Lower lobe of right lung (tissue), 2 donors: ENCODE measurements at regions not wholly inside any gene's neighbourhood (a gene's known extent, or its start where the extent isn't known, plus 50 kb on each side); places are given as distances from the start of the nearest gene placed in this dataset.

Experiments used
- ATAC-seq, 2 donors: fragments of 200-7000 bp; cut with Tn5 transposase; one replicate each; pipeline ENCODE4 v1.9.1; 2020 to 2022; ENCODE audit warnings: mild to moderate bottlenecking in 2 of 2, moderate library complexity in 2 of 2
- DNase-seq: peaks from one replicate; pipeline ENCODE4 v3.0.0-alpha.2; 2020
- H3K27ac ChIP-seq: fragments of 200-600 bp; one replicate; pipeline ENCODE4 v1.8.0; 2022
- H3K27me3 ChIP-seq: fragments of 200-600 bp; one replicate; pipeline ENCODE4 v1.8.0; 2022; ENCODE audit warnings: low read depth
- H3K36me3 ChIP-seq: fragments of 200-600 bp; one replicate; pipeline ENCODE4 v1.8.0; 2022; ENCODE audit warnings: mild to moderate bottlenecking
- H3K4me1 ChIP-seq: fragments of 200-600 bp; one replicate; pipeline ENCODE4 v1.8.0; 2022
- H3K4me3 ChIP-seq: fragments of 200-600 bp; one replicate; pipeline ENCODE4 v1.8.0; 2022; ENCODE audit warnings: mild to moderate bottlenecking
- H3K9me3 ChIP-seq: fragments of 200-600 bp; one replicate; pipeline ENCODE4 v1.8.0; 2022
- CTCF ChIP-seq: fragments of 200-600 bp; IDR thresholded peaks from one replicate; pipeline ENCODE4 v1.8.0; 2022; ENCODE audit warnings: antibody characterized with exemption, mild to moderate bottlenecking
- intact Hi-C: fragments of 100-400 bp; cut with DNase I; formaldehyde crosslinking; loops from one replicate; pipeline ENCODE4 v1.11.0; 2022
- donor health status: DM: no; HTN: yes; CAD: no; lungs with severe emphysema.

DNA sequence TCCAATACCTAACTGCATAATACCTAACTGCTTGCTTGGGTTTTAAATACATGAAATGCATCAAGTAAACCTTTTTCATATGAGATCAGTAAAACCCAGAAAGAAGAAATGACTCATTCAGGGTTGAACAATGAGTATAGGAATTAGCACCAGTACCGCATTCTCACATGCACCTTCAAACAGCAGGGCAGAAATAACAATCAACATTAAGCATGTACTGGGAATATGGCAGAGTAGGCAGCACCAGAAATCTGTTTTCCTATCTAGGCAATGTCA lies 850.3 kb upstream of the SORCS1 start:
- no peaks in the 10 kb centered on the region for H3K9me3 ChIP-seq
- no peaks in the 10 kb centered on the region for H3K36me3 ChIP-seq
- DNase-seq = no peak
- no peaks in the 10 kb centered on the region for H3K4me1 ChIP-seq
- H3K4me3 ChIP-seq = no peak overlapping the region
- no peak for TF ChIP-seq CTCF
- intact Hi-C loops = no loop called here
- no peak overlapping the region for H3K27ac ChIP-seq
- H3K27me3 ChIP-seq = no peaks in the 10 kb centered on the region
- ATAC-seq = no peak

DNA sequence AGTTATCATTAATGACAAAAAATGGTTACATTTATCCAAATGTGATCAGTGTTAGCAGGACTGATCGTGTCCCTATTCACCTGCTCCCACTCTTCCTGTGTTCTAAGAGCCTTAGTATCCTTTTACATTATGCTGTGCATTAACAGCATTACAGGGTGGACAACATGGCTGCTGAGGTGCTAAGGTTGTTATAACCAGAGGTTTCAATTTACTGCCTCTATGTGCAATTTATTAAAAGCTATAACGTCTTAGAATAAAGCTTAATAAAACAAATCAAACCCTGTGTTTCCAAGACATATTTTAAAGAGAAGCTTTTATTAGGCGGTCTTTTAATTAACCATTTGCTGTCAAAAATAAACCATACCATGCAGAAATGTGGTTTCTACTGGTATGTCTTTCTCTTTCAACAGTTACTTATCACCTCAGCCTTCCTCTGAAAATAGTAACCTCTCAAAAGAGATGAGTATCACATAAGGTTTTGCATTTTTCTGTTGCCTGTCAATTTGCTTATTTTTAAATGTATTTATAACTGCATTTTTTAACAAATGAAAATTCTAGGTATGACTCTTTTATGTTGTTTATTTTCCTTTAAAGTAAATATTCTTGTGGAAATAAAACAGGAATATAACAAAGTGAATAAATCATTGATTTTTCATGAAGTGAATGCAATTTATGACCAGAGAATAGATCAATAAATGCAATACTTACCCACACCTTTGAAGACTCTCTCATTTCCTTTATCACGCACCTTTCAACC lies 849.8 kb upstream of the SORCS1 start:
- intact Hi-C loops = no loop called here
- no peak for DNase-seq

DNA sequence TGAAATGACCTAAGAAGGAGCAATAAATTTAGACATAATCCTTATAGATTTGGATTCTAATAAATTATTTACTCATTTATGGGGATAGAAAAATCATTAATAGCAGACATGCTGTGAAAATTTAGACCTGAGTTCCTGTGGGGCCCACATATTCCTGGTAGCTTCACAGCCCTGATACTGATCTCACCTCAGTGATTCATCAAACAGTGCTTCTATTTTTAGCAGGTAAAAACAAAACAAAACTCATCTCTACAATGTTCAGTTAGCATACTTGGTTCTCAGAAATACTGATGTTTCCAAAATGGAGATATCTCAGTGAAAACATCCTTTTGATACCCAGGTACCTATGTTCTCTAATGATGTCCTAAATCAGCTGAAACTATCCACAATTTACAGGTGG lies 841.1 kb upstream of the SORCS1 start:
- Histone ChIP-seq H3K4me1 (no peaks in the 10 kb centered on the region), H3K36me3 (no peaks in the 10 kb centered on the region), H3K27me3 (no peaks in the 10 kb centered on the region), H3K27ac (no peak overlapping the region), H3K4me3 (no peak overlapping the region), H3K9me3 (no peaks in the 10 kb centered on the region)
- intact Hi-C loops = no loop called here
- no peak for TF ChIP-seq CTCF
- ATAC-seq (no peak), DNase-seq (no peak)

More for the DNA sequence above, 849.8 kb upstream of the SORCS1 start:
- TF ChIP-seq CTCF = no peak
- Histone ChIP-seq H3K27me3 (no peaks in the 10 kb centered on the region), H3K27ac (no peak overlapping the region), H3K4me3 (no peak overlapping the region), H3K9me3 (no peaks in the 10 kb centered on the region), H3K36me3 (no peaks in the 10 kb centered on the region), H3K4me1 (no peaks in the 10 kb centered on the region)
- no peak for ATAC-seq

- Histone ChIP-seq H3K4me1 (no peaks in the 10 kb centered on the region), H3K27me3 (no peaks in the 10 kb centered on the region), H3K9me3 (no peaks in the 10 kb centered on the region), H3K36me3 (no peaks in the 10 kb centered on the region), H3K27ac (no peak overlapping the region), H3K4me3 (no peak overlapping the region)
- ATAC-seq = no peak
- intact Hi-C loops = no loop called here
- no peak for TF ChIP-seq CTCF
- DNase-seq = no peak
These were observed 839.1 kb upstream of the SORCS1 start for GRCh38 chr10:108003576-108003975.

- H3K36me3 ChIP-seq = no peaks in the 10 kb centered on the region
- H3K27me3 ChIP-seq = no peaks in the 10 kb centered on the region
- DNase-seq (no peak), ATAC-seq (no peak)
- no peak overlapping the region for H3K4me3 ChIP-seq
- intact Hi-C loops = no loop called here
- no peak for TF ChIP-seq CTCF
- H3K27ac ChIP-seq = no peak overlapping the region
- H3K9me3 ChIP-seq = no peaks in the 10 kb centered on the region
- H3K4me1 ChIP-seq = no peaks in the 10 kb centered on the region
These were observed 838.6 kb upstream of the SORCS1 start for GRCh38 chr10:108003061-108003460.

DNA sequence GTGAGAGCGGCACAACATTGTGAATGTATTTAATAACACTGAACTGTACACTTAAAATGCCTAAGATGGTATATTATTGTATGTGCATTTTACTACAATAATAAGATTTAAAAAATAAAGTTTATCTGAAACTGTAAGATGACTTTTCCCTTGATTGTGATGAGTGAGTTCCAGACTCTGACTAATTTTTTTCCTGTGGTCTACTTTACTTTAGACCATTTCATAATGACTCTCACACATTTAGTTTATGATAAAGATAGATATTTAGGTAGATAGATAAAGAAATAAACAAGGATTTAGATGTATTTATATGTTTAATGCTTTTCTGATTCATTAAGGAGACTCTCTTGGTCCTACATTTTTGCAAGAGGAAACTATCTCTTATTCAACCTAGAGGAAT lies 835.9 kb upstream of the SORCS1 start:
- intact Hi-C loops = no loop called here
- Histone ChIP-seq H3K4me1 (no peaks in the 10 kb centered on the region), H3K27me3 (no peaks in the 10 kb centered on the region), H3K9me3 (no peaks in the 10 kb centered on the region), H3K36me3 (no peaks in the 10 kb centered on the region), H3K4me3 (no peak overlapping the region), H3K27ac (no peak overlapping the region)
- DNase-seq (no peak), ATAC-seq (no peak)
- no peak for TF ChIP-seq CTCF
